Activated CD4-positive, alpha-beta T cell treated with anti-CD3 and anti-CD28 coated beads, Interleukin-2, amount 50 U/mL, for 48 hours (primary cell): ENCODE measurements at regions not wholly inside any gene's neighbourhood (a gene's known extent, or its start where the extent isn't known, plus 50 kb on each side); places are given as distances from the start of the nearest gene placed in this dataset.

Source experiments
- DNase-seq, 2 experiments: peaks; one replicate each; pipeline ENCODE4 v3.0.0-alpha.2; 2020

GRCh38 chr22:49600468-49600867 is 227.2 kb downstream of the BRD1 start:
- no peak for DNase-seq

- no peak for DNase-seq
Observed at GRCh38 chr22:49599691-49600455, 227.8 kb downstream of the BRD1 start.

- no peak for DNase-seq
Observed at GRCh38 chr22:49599039-49599438, 228.6 kb downstream of the BRD1 start.

GRCh38 chr22:49598338-49598737 is 229.3 kb downstream of the BRD1 start:
- no peak for DNase-seq

GRCh38 chr22:49597428-49598039 is 230.1 kb downstream of the BRD1 start:
- no peak for DNase-seq

- DNase-seq, result no peak
Observed at GRCh38 chr22:49595465-49596078, 232.1 kb downstream of the BRD1 start.

- DNase-seq, result no peak
Observed at GRCh38 chr22:49594078-49594477, 233.6 kb downstream of the BRD1 start.

- no peak for DNase-seq
Observed at GRCh38 chr22:49593509-49593908, 234.2 kb downstream of the BRD1 start.

GRCh38 chr22:49592780-49593501 is 234.7 kb downstream of the BRD1 start:
- no peak for DNase-seq

- DNase-seq, result no peak
Observed at GRCh38 chr22:49590851-49591445, 236.7 kb downstream of the BRD1 start.

GRCh38 chr22:49590381-49590780 is 237.3 kb downstream of the BRD1 start:
- no peak for DNase-seq

GRCh38 chr22:49589811-49590210 is 237.9 kb downstream of the BRD1 start:
- DNase-seq, result no peak

- no peak for DNase-seq
Observed at GRCh38 chr22:49589301-49589700, 238.4 kb downstream of the BRD1 start.

GRCh38 chr22:49588739-49589138 is 238.9 kb downstream of the BRD1 start:
- no peak for DNase-seq

- DNase-seq, result no peak
Observed at GRCh38 chr22:49587987-49588386, 239.7 kb downstream of the BRD1 start.

GRCh38 chr22:49587421-49587820 is 240.3 kb downstream of the BRD1 start:
- DNase-seq, result no peak

- DNase-seq, result no peak
Observed at GRCh38 chr22:49586873-49587272, 240.8 kb downstream of the BRD1 start.

GRCh38 chr22:49586244-49586748 is 241.4 kb downstream of the BRD1 start:
- no peak for DNase-seq

- no peak for DNase-seq
Observed at GRCh38 chr22:49585461-49586243, 242.0 kb downstream of the BRD1 start.

GRCh38 chr22:49583886-49584505 is 243.7 kb downstream of the BRD1 start:
- DNase-seq, result no peak

- DNase-seq, result no peak
Observed at GRCh38 chr22:49583341-49583740, 244.3 kb downstream of the BRD1 start.

- DNase-seq, result no peak
Observed at GRCh38 chr22:49582678-49583077, 245.0 kb downstream of the BRD1 start.
